Activated CD4-positive, alpha-beta T cell treated with anti-CD3 and anti-CD28 coated beads, Interleukin-2, Interleukin-4, amounts not matched to agents 100 ng/mL and 50 ng/mL, durations not matched to agents 16 hours and 8 hours (primary cell): ENCODE measurements at regions not wholly inside any gene's neighbourhood (a gene's known extent, or its start where the extent isn't known, plus 50 kb on each side); places are given as distances from the start of the nearest gene placed in this dataset.
A peak's percentile ranks its signal among the peaks of the same experiment; 100 is the strongest.
"Not testable (repeated sequence)": the region's sequence is repeated elsewhere in the genome, so short reads cannot be mapped to it uniquely, and the experiment has no call there.

Source experiments
- DNase-seq: peaks from one replicate; pipeline ENCODE4 v3.0.0-alpha.2; 2020; ENCODE audit warnings: low spot score

DNA sequence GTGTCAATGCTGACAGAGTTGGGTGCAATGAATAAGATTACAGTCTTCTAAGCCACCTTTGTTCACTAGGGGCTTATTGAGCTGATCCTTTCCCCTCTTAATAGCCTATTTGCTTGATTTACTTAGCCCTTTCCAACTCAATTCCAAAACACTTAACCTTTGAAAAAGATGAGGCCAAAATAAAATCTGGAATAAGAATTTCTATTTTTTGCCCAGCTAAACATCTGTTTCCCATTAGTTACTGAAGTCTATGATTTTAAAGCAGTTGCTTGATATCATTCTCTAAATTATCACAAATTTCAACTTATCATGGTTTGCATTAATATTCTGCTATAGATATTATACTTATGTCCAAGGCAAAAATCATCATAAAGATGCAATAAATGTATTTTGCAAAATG, 1272.0 kb upstream of the ACO1 start:
- no peak for DNase-seq

DNA sequence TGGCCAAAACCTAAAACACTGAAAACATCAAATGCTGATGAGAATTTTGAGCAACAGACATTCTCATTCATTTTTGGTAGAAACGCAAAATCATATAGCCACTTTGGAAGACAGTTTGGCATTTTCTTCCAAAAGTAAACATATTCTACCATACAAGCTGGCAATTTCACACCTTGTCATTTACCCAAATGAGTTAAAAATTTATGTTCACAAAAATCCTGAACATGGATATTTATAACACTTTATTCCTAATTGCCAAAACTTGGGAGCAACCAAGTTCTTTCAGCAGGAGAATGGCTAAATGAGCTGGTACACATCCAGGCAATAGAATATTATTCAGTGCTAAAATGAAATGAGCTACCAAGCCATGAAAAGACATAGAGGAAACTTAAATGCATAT, 1270.1 kb upstream of the ACO1 start:
- DNase-seq, result no peak

DNA sequence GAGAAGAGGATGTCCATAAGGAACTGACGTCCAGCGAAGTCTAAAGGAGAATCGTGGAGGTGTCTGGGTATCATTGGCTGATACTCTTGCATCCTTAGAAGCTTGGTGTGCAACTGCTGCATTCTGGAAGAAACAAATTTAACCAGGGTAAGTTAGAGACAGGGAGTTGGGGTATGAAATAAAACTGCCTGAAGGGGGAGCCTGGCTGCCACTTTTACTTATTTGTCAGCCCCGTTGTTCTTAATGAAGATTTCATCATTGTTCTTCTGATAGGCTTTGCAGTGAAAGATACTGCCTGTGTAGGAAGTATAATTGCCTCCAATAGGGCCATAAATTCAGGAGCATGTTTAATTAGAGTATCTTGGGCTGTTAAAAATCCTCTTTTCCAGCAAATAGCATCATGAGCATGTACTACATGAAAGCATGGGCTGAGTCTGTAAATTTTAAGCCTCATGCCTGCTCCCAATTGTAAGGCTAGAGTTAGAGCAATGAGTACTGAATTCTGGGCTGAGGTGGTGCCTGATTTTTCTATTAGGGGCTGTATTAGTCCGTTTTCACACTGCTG, 1264.5 kb upstream of the ACO1 start:
- DNase-seq, result peak; percentile 26

DNA sequence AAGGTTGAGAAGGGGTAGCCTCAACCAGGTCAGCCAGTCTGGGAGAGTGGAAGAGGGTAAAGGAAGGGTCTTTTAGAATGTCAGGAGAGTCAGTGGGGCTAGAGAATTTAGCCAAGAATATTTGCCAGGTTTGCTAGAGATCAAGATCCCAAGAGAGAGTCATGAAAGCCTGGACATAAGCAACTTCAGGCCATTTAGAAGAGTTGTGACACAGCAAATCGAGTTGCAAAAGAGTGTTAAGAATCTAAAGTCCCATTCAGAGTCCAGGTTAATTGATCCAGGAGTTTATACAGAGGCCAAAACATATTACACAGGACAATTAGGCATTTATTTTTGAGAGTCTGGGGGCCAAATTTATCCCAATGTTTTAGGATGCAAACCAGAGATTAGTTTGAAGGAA, 1260.1 kb upstream of the ACO1 start:
- no peak for DNase-seq

- DNase-seq, result no peak
Observed at GRCh38 chr9:31135567-31135966, 1248.9 kb upstream of the ACO1 start.

DNA sequence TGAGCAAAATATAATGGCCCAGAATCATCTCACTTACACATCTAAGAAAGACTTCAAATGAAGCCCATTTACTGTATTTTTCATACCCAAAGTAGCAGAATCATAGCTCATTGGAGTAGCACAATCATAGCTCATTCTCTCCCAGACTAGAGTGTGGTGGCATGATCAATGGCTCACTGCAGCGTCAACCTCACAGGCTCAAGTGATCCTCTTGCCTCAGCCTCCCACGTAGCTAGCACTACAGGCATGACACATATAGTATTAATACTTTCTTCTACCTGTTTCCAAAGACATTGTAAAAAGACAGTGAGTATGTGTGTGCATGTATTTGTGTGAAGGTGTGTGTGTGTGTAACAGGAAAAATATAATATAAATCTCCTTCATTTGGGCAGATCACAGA, 1247.9 kb upstream of the ACO1 start:
- no peak for DNase-seq

DNA sequence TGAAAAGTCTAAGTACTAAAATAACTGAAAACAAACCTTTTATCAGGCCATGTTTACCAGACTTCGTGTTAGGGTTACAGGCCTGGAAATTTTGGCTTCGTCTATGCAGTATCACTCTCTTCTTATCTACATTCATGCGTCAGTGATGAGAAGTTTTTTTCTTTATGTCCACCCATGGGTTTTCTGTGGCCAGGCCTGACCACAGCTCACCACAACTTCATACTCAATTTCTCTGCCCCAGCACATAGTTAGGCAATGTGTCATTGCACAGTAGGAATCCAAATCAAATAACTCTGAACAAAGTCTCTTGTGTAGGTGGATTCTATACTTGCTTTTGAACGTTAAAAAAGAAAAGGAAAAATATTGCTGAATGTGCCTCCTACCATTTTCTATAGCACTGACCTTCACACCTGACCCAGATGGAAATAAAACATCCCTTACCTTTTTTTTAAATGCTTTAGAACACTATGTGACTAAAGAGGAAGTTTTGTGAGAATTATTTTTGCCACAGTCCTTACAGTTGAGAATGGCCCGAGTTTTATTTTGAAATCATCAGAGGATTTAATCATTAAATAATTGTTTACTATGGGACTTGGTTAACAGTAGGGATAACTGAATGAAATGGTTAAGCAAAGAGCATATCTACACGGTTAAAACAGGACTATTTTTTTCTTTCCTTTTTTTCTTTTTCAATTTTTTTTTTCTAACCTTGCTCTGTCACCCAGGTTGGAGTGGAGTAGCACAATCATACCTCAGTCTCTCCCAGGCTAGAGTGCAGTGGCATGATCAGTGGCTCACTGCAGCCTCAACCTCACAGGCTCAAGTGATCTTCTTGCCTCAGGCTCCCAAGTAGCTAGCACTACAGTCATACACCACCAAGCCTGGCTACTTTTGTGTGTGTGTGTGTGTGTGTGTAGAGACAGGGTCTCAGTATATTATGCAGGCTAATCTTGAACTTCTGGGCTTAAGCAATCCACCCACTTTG, 1247.0 kb upstream of the ACO1 start:
- no peak for DNase-seq

GRCh38 chr9:31140316-31140715, 1244.1 kb upstream of the ACO1 start:
- no peak for DNase-seq

DNA sequence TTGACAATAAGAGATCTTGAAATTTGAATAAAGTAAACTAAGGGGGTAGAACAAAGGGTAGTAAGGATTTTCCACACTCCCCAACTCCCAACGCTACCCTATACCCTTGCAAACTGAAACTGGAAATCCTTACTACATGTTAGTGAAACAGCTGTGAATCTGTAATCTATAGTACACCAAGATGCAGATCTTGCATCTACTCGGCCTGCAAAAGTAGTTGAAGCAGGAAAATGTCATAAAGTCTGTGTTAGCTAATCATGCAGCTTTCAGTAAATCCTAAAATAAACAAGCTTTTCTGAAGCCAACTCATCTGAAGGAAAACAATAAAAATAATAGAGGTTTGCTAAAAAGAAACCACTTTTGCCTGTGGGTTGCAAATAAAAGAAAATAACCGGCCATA, 1242.0 kb upstream of the ACO1 start:
- no peak for DNase-seq

GRCh38 chr9:31144614-31145013, 1239.8 kb upstream of the ACO1 start:
- DNase-seq, result no peak

GRCh38 chr9:31146485-31147166, 1237.8 kb upstream of the ACO1 start:
- no peak for DNase-seq

DNA sequence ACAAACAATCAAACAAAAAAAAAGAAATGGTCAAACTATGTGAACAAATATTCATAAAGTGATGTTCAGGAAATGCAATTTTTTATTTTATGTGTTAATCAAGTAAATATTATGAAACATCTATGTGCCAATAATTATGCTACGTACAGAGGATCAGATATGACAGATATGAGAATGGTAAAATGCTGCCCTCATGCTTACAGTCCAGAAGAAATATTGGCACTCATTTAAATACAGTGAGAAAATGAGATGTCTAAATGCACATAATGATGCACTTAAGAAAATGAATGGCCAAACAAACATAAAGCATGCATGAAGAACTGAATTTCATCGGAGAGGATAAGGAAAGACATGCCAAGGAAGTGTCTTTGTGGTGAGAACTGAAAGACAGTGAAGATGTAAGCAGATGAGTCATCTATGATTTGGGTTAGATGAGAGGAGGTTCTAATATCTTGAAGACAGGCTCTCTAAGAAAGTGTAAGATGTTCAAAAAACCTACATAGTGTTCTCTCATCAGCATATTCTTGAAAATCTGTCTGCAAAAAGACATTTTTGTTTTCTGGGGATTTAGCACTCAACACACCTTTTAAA, 1231.1 kb upstream of the ACO1 start:
- no peak for DNase-seq

DNA sequence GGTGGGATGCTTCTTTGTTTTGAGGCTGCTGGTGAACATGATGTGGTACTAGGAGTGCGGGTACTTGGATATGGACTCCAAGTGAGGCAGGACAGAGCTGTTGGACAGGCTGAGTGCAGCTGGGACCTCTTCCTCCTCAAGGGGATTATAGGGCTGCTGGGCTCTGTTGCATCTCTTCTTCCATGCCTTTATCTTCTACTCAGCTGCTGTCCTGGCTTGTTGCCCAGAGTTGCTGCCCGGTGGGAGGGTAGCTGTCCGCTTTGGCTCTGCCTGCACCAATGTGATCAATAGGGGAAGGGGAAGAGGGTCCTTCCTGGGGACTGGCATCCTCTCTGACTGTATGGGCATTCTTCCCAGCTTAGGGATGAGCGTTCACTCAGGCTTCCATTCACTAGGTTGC, 1217.9 kb upstream of the ACO1 start:
- DNase-seq, result no peak

DNA sequence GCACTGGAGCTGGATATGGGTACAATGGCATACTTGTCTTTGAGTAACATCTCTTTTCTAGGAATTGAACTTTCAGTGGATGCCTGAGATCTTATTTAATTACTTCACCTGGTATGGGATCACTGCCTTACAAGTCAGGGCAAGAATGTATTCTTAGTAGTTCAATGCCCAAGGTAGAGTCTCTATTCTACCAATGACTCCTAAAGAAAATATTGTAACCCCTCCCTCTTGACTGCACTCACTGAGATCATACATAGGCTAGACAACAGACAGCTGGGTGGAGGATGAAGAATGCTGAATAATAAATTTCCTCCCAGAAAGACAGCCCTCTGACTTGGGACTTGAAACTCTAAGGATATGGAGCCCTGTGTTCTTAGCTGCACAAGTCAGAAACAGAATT, 1216.3 kb upstream of the ACO1 start:
- DNase-seq, result no peak

DNA sequence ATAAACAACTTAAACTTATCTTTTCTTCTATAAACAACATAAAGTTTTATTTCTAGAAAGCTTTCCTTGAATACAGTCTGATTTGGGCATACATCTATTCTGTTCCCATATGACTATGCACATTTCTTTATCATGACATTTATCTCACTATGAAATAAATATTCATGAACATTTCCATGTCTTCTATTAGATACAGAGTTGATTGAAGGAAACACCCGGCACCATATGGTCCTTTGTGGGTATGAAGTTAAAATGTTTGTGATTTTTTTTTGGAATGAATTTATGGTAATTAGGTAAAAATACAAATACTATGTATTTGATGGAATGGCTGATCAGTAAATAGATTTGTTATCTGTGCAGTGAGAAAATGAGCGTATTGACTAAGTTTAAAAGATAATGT, 1209.8 kb upstream of the ACO1 start:
- DNase-seq, result no peak

GRCh38 chr9:31183866-31184265, 1200.6 kb upstream of the ACO1 start:
- no peak for DNase-seq

GRCh38 chr9:31185831-31186230, 1198.6 kb upstream of the ACO1 start:
- no peak for DNase-seq

DNA sequence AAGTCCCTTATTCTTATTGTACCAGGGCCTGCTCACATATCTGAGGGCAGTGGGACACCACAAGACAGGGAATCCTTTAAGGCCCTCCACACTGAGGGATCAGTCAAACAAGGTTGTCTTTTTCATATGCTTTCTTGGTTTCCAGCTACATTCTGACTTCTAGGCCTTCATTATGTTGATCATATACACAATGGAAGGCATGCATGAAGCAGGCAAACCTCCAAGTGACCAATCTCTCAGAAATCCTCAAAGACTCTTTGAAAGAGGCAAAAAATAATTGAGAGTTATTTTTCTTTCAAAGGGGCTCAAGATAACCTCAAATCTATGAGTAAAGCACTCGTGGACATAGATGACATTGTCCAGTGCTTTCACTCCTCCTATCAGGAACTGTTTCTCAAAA, 1195.9 kb upstream of the ACO1 start:
- DNase-seq, result no peak

DNA sequence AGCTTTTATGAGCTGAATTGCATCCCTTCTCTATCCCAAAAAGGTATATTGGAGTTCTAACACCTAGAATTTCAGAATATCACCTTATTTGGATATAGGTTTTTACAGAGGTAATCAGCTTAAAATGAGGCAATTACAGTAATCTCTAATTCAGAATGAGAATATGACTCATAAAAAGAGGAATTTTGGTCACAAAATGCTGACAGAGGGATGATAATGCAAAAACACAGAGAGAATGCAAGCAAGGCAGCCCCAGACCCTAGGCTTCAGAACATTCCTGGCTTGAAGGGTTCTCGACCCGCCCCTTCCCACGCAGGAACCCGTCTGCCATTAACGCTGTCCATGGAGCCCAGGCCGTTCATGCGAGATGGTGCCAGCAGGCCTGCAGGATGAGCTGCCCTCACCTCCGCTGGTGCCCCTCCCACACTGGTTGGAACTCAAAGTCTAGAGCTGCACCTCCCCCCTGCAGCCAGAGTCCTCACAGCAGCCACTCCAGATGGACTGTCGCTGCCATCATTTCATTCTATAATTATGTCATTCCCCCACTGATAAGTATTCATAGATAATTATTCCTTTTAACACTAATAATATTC, 1173.4 kb upstream of the ACO1 start:
- peak; percentile 53 for DNase-seq

DNA sequence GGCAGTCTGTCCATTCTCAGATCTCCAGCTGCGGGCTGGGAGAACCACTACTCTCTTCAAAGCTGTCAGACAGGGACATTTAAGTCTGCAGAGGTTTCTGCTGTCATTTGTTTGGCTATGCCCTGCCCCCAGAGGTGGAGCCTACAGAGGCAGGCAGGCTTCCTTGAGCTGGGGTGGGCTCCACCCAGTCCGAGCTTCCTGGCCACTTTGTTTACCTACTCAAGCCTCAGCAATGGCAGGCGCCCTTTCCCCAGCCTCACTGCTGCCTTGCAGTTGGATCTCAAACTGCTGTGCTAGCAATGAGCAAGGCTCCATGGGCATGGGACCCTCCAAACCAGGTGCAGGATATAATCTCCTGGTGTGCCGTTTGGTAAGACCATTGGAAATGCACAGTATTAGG, 1154.5 kb upstream of the ACO1 start:
- DNase-seq, result not testable (repeated sequence)

GRCh38 chr9:31232485-31232884, 1152.0 kb upstream of the ACO1 start:
- no peak for DNase-seq

GRCh38 chr9:31236344-31236743, 1148.1 kb upstream of the ACO1 start:
- peak; percentile 17 for DNase-seq
